Mucosa of descending colon (tissue), 3 donors: ENCODE measurements at regions not wholly inside any gene's neighbourhood (a gene's known extent, or its start where the extent isn't known, plus 50 kb on each side); places are given as distances from the start of the nearest gene placed in this dataset.

Experiments
- ATAC-seq: fragments of 200-7000 bp; cut with Tn5 transposase; one replicate; pipeline ENCODE4 v1.9.1; 2020; ENCODE audit warnings: mild to moderate bottlenecking, moderate library complexity
- DNase-seq, 3 donors: peaks; one replicate each; pipeline ENCODE4 v3.0.0-alpha.2; 2020
- H3K36me3 ChIP-seq: fragments of 200-600 bp; one replicate; pipeline ENCODE4 v1.8.0; 2021; ENCODE audit warnings: low read depth, mild to moderate bottlenecking
- H3K4me1 ChIP-seq: fragments of 200-600 bp; one replicate; pipeline ENCODE4 v1.8.0; 2021; ENCODE audit warnings: low read depth, mild to moderate bottlenecking
- H3K4me3 ChIP-seq: fragments of 200-600 bp; one replicate; pipeline ENCODE4 v1.8.0; 2021; ENCODE audit warnings: mild to moderate bottlenecking
- H3K9me3 ChIP-seq: fragments of 200-600 bp; one replicate; pipeline ENCODE4 v1.8.0; 2021; ENCODE audit warnings: mild to moderate bottlenecking
- intact Hi-C, 2 donors: fragments of 100-400 bp; cut with DNase I in 1 of 2; cut with micrococcal nuclease in 1 of 2; formaldehyde crosslinking; loops; one replicate each; pipeline versions ENCODE4 v1.11.0 to v1.11.1; 2022; cut with DNase I, micrococcal nuclease
- TF ChIP-seq, protein P1 (sequence below): fragments of 200-600 bp; IDR thresholded peaks from one replicate; pipeline ENCODE4 v1.8.0; 2022; ENCODE audit warnings: antibody characterized with exemption, mild to moderate bottlenecking
- donor health status: DM: no; HTN: no; CAD: no; lungs with moderate emphysema.
- donor health status: DM: no; HTN: no; CAD: no.
- donor health status: DM: no; HTN: yes; CAD: no.

- H3K4me3 ChIP-seq = no peak overlapping the region
- TF ChIP-seq, protein P1, sequence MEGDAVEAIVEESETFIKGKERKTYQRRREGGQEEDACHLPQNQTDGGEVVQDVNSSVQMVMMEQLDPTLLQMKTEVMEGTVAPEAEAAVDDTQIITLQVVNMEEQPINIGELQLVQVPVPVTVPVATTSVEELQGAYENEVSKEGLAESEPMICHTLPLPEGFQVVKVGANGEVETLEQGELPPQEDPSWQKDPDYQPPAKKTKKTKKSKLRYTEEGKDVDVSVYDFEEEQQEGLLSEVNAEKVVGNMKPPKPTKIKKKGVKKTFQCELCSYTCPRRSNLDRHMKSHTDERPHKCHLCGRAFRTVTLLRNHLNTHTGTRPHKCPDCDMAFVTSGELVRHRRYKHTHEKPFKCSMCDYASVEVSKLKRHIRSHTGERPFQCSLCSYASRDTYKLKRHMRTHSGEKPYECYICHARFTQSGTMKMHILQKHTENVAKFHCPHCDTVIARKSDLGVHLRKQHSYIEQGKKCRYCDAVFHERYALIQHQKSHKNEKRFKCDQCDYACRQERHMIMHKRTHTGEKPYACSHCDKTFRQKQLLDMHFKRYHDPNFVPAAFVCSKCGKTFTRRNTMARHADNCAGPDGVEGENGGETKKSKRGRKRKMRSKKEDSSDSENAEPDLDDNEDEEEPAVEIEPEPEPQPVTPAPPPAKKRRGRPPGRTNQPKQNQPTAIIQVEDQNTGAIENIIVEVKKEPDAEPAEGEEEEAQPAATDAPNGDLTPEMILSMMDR = no peak
- H3K36me3 ChIP-seq = no peaks in the 10 kb centered on the region
- DNase-seq (no peak), ATAC-seq (no peak)
- intact Hi-C loops = no loop called here
- peaks cover 5% of the 10 kb centered on the region for H3K9me3 ChIP-seq
- no peaks in the 10 kb centered on the region for H3K4me1 ChIP-seq
Observed at GRCh38 chr10:6979371-6979770, 399.3 kb upstream of the PRKCQ start.

- H3K9me3 ChIP-seq = peaks cover 5% of the 10 kb centered on the region
- no peaks in the 10 kb centered on the region for H3K4me1 ChIP-seq
- intact Hi-C loops = no loop called here
- no peak for DNase-seq
- no peaks in the 10 kb centered on the region for H3K36me3 ChIP-seq
- no peak for ATAC-seq
- H3K4me3 ChIP-seq = no peak overlapping the region
- TF ChIP-seq, protein P1 = no peak
Observed at GRCh38 chr10:6978187-6978627, 398.1 kb upstream of the PRKCQ start.

DNA sequence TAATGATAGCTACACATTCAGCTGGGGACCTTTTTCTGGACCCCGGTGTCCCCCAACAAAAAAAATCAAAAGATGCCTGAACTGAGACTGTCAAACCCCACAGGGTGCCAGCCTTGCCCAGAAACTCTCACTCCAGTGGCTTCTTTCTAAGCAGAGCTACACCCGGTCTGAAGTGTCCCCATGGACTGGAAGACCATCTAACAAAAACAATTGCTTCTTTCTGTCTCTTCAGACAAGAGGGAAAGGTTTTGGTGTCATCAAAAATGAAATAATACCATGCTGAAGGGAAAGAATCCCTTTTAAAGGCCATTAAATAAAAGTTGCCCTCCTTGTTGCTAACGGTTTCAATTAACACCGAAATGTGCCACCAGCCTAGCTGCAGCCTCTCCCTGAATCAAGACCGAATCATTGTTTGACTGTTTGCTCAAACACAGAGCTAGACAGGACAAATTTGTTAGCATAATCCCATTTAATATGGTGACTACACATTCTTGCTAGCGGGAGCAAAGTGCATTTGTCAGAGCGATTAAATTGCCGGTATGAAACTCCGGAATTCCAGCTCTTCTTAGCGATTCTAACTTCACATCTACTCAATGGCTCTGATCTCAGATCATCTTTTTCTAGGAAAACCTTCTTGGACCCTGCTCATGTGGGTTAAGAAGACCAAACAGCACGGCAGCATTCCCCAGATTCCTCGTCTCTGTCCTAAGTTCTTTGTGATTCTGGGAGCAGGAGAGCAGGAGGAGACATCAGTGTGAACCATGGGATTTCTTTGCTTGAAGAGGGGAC, 397.5 kb upstream of the PRKCQ start:
- Histone ChIP-seq H3K36me3 (no peaks in the 10 kb centered on the region), H3K4me1 (no peaks in the 10 kb centered on the region), H3K4me3 (no peak overlapping the region), H3K9me3 (peaks cover 5% of the 10 kb centered on the region)
- intact Hi-C loops = no loop called here
- TF ChIP-seq, protein P1 = no peak
- ATAC-seq = no peak
- DNase-seq = no peak

DNA sequence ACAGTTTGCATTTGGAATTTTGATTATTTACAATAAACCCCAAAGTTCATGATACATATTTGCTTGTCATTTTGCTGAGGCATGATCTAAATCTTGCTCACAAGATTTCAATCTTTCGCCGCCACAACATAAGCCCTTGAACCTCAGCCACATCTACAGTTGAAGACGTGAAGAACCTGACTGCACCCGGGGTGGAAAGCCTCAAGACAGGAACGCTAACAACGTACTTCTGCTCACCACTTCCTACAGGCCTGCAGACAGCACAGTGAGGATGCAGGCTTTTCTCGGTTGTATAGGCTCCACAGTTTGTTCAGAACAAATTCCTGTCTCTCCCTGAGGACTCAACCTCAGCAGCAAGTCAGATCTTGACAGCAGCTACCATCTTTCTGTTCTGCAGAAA, 393.8 kb upstream of the PRKCQ start:
- Histone ChIP-seq H3K36me3 (no peaks in the 10 kb centered on the region), H3K4me1 (no peaks in the 10 kb centered on the region), H3K9me3 (peaks cover 5% of the 10 kb centered on the region), H3K4me3 (no peak overlapping the region)
- peak in 1 of 3 donors; percentile 21 for DNase-seq
- intact Hi-C loops = no loop called here
- peak; percentile 74 for ATAC-seq
- TF ChIP-seq, protein P1 = no peak

GRCh38 chr10:6972226-6972625, 392.1 kb upstream of the PRKCQ start:
- intact Hi-C loops = no loop called here
- DNase-seq = no peak
- H3K36me3 ChIP-seq = no peaks in the 10 kb centered on the region
- peaks cover 5% of the 10 kb centered on the region for H3K9me3 ChIP-seq
- TF ChIP-seq, protein P1 = no peak
- no peaks in the 10 kb centered on the region for H3K4me1 ChIP-seq
- no peak overlapping the region for H3K4me3 ChIP-seq
- no peak for ATAC-seq
